ENCODE measurements at regions not wholly inside any gene's neighbourhood (a gene's known extent, or its start where the extent isn't known, plus 50 kb on each side); places are given as distances from the start of the nearest gene placed in this dataset.

- Histone ChIP-seq H3K79me1 (ENCODE audit: low read depth, low read length) (no peaks in the 10 kb centered on the region), H3K23ac (ENCODE audit: low read depth, low read length, poor library complexity) (no peak overlapping the region), H4K8ac (ENCODE audit: low read depth, low read length) (no peak overlapping the region), H4K91ac (ENCODE audit: low read depth, low read length, poor library complexity) (no peak overlapping the region), H3K14ac (ENCODE audit: low read length) (no peak overlapping the region), H3K36me3 (replicated peaks in 1 of 2; ENCODE audit: control insufficient read depth in 2 of 2, insufficient read depth in 2 of 2, low read length in 2 of 2) (no peaks in the 10 kb centered on the region), H2AFZ (ENCODE audit: low read length) (no peak overlapping the region), H3K4me2 (ENCODE audit: insufficient read depth, low read length, poor library complexity, severe bottlenecking) (no peak overlapping the region), H3K4me1 (ENCODE audit: control insufficient read depth in 2 of 2, insufficient read depth in 1 of 2, low read depth in 1 of 2, low read length in 2 of 2) (no peaks in the 10 kb centered on the region), H2BK5ac (ENCODE audit: low read length) (no peak overlapping the region), H3K4ac (ENCODE audit: low read length) (no peak overlapping the region), H2BK15ac (ENCODE audit: low read length) (no peak overlapping the region), H3K4me3 (ENCODE audit: low read length in 2 of 2) (no peak overlapping the region), H3K9me3 (replicated peaks in 1 of 2; ENCODE audit: control insufficient read depth in 2 of 2, insufficient read depth in 1 of 2, low read depth in 1 of 2, low read length in 2 of 2) (peaks cover 0 to 2% of the 10 kb centered on the region in 2 donors), H3K9ac (ENCODE audit: low read depth, low read length, poor library complexity) (no peak overlapping the region), H3K18ac (ENCODE audit: low read length) (no peak overlapping the region), H3K27me3 (ENCODE audit: control insufficient read depth in 3 of 3, insufficient read depth in 3 of 3, low read depth in 1 of 3, low read length in 3 of 3) (no peaks in the 10 kb centered on the region), H2BK120ac (ENCODE audit: low read depth, low read length) (no peak overlapping the region), H2AK5ac (ENCODE audit: low read depth, low read length) (no peak overlapping the region), H3K27ac (replicated peaks; ENCODE audit: low read length) (no peak overlapping the region), H2BK12ac (ENCODE audit: low read length) (no peak overlapping the region)
- DNase-seq (ENCODE audit: low spot score), result no peak
- no CpG with 5 or more reads among the region's 6 CpGs for WGBS, 2 donors (ENCODE audit: extremely low coverage in 2 of 2, insufficient read length in 2 of 2, insufficient replicate concordance in 1 of 2)
Measured at GRCh38 chr1:14090531-14090930, 390.5 kb downstream of the PRDM2 start.

GRCh38 chr1:14094611-14095400, 394.8 kb downstream of the PRDM2 start:
- Histone ChIP-seq H2BK12ac (ENCODE audit: low read length) (no peak overlapping the region), H4K91ac (ENCODE audit: low read depth, low read length, poor library complexity) (no peak overlapping the region), H3K9me3 (replicated peaks in 1 of 2; ENCODE audit: control insufficient read depth in 2 of 2, insufficient read depth in 1 of 2, low read depth in 1 of 2, low read length in 2 of 2) (peaks cover 0 to 2% of the 10 kb centered on the region in 2 donors), H2BK120ac (ENCODE audit: low read depth, low read length) (no peak overlapping the region), H4K8ac (ENCODE audit: low read depth, low read length) (no peak overlapping the region), H3K79me1 (ENCODE audit: low read depth, low read length) (no peaks in the 10 kb centered on the region), H3K18ac (ENCODE audit: low read length) (no peak overlapping the region), H3K27ac (replicated peaks; ENCODE audit: low read length) (no peak overlapping the region), H3K4me3 (ENCODE audit: low read length in 2 of 2) (no peak overlapping the region), H3K4me2 (ENCODE audit: insufficient read depth, low read length, poor library complexity, severe bottlenecking) (no peak overlapping the region), H3K36me3 (replicated peaks in 1 of 2; ENCODE audit: control insufficient read depth in 2 of 2, insufficient read depth in 2 of 2, low read length in 2 of 2) (no peaks in the 10 kb centered on the region), H3K9ac (ENCODE audit: low read depth, low read length, poor library complexity) (no peak overlapping the region), H3K27me3 (ENCODE audit: control insufficient read depth in 3 of 3, insufficient read depth in 3 of 3, low read depth in 1 of 3, low read length in 3 of 3) (no peaks in the 10 kb centered on the region), H2AK5ac (ENCODE audit: low read depth, low read length) (no peak overlapping the region), H2AFZ (ENCODE audit: low read length) (no peak overlapping the region), H3K4ac (ENCODE audit: low read length) (no peak overlapping the region), H2BK5ac (ENCODE audit: low read length) (no peak overlapping the region), H3K14ac (ENCODE audit: low read length) (no peak overlapping the region), H3K4me1 (ENCODE audit: control insufficient read depth in 2 of 2, insufficient read depth in 1 of 2, low read depth in 1 of 2, low read length in 2 of 2) (peaks cover 0 to 7% of the 10 kb centered on the region in 2 donors), H3K23ac (ENCODE audit: low read depth, low read length, poor library complexity) (no peak overlapping the region), H2BK15ac (ENCODE audit: low read length) (no peak overlapping the region)
- no CpG with 5 or more reads among the region's 4 CpGs for WGBS, 2 donors (ENCODE audit: extremely low coverage in 2 of 2, insufficient read length in 2 of 2, insufficient replicate concordance in 1 of 2)
- DNase-seq (ENCODE audit: low spot score), result peak; percentile 3

DNA sequence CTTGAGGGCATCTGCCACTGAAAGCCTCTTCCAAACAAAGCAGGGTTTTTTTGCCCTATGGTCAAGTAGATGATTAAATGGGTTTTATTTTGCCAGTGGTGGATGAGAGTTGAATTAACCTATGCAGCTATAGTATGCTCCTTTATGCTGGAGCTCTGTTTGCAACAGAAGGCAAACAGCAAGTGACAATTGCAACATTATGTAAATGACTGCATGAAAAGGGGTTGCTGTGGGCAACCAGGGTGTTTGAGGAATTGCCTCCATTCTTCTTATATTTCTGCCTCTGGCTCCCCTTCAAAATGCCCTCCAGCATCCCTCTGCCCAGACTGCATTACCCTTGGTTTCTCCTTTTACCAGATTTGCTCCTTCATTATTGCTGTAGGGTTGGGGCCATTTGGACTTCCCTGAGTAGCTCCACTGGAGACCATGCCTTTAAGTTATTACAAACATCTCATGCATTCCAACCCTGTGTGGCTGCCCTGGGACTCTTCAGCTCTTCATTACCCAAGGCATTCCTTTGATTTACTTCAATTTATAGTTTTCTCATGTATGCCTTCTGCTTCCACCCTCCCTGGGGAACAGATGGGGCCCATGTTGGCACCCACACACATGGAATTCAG, 398.4 kb downstream of the PRDM2 start:
- H2AK5ac ChIP-seq (ENCODE audit: low read depth, low read length), result no peak overlapping the region
- no peaks in the 10 kb centered on the region for H3K79me1 ChIP-seq (ENCODE audit: low read depth, low read length)
- no peaks in the 10 kb centered on the region for H3K27me3 ChIP-seq (ENCODE audit: control insufficient read depth in 3 of 3, insufficient read depth in 3 of 3, low read depth in 1 of 3, low read length in 3 of 3)
- no peak overlapping the region for H3K23ac ChIP-seq (ENCODE audit: low read depth, low read length, poor library complexity)
- no peak overlapping the region for H3K18ac ChIP-seq (ENCODE audit: low read length)
- H3K4me3 ChIP-seq (ENCODE audit: low read length in 2 of 2), result no peak overlapping the region
- H2BK5ac ChIP-seq (ENCODE audit: low read length), result no peak overlapping the region
- H2AFZ ChIP-seq (ENCODE audit: low read length), result no peak overlapping the region
- H3K36me3 ChIP-seq (replicated peaks in 1 of 2; ENCODE audit: control insufficient read depth in 2 of 2, insufficient read depth in 2 of 2, low read length in 2 of 2), result no peaks in the 10 kb centered on the region
- H3K27ac ChIP-seq (replicated peaks; ENCODE audit: low read length), result no peak overlapping the region
- H3K9ac ChIP-seq (ENCODE audit: low read depth, low read length, poor library complexity), result no peak overlapping the region
- peaks cover 0 to 7% of the 10 kb centered on the region in 2 donors for H3K4me1 ChIP-seq (ENCODE audit: control insufficient read depth in 2 of 2, insufficient read depth in 1 of 2, low read depth in 1 of 2, low read length in 2 of 2)
- H3K14ac ChIP-seq (ENCODE audit: low read length), result no peak overlapping the region
- H3K4ac ChIP-seq (ENCODE audit: low read length), result no peak overlapping the region
- H3K9me3 ChIP-seq (replicated peaks in 1 of 2; ENCODE audit: control insufficient read depth in 2 of 2, insufficient read depth in 1 of 2, low read depth in 1 of 2, low read length in 2 of 2), result no peaks in the 10 kb centered on the region
- H3K4me2 ChIP-seq (ENCODE audit: insufficient read depth, low read length, poor library complexity, severe bottlenecking), result no peak overlapping the region
- H2BK15ac ChIP-seq (ENCODE audit: low read length), result no peak overlapping the region
- DNase-seq (ENCODE audit: low spot score), result no peak
- no peak overlapping the region for H4K91ac ChIP-seq (ENCODE audit: low read depth, low read length, poor library complexity)
- H4K8ac ChIP-seq (ENCODE audit: low read depth, low read length), result no peak overlapping the region
- no peak overlapping the region for H2BK120ac ChIP-seq (ENCODE audit: low read depth, low read length)
- H2BK12ac ChIP-seq (ENCODE audit: low read length), result no peak overlapping the region

DNA sequence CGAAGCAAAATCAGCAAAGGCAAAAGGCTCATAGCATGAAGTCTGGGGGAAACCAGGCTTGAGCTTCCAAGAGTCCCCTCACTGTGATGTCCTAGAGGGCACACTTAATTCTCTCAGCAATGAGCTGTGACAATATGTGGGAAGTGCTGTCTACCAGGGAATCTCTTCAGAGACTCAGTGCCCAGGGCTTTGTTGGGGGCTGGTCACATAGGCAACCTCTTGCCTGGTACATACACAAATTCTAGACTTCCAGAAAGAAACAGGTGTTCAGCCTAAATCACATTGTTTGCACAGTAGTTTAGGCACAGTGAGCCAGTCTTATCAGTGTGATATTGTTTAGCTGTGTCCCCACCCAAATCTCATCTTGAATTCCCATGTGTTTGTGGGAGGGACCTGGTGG, 400.5 kb downstream of the PRDM2 start:
- Histone ChIP-seq H3K18ac (ENCODE audit: low read length) (no peak overlapping the region), H3K27ac (replicated peaks; ENCODE audit: low read length) (no peak overlapping the region), H2BK15ac (ENCODE audit: low read length) (no peak overlapping the region), H3K4me3 (ENCODE audit: low read length in 2 of 2) (no peak overlapping the region), H2BK5ac (ENCODE audit: low read length) (no peak overlapping the region), H3K36me3 (replicated peaks in 1 of 2; ENCODE audit: control insufficient read depth in 2 of 2, insufficient read depth in 2 of 2, low read length in 2 of 2) (no peaks in the 10 kb centered on the region), H2AFZ (ENCODE audit: low read length) (no peak overlapping the region), H3K9ac (ENCODE audit: low read depth, low read length, poor library complexity) (no peak overlapping the region), H3K4me2 (ENCODE audit: insufficient read depth, low read length, poor library complexity, severe bottlenecking) (no peak overlapping the region), H3K23ac (ENCODE audit: low read depth, low read length, poor library complexity) (no peak overlapping the region), H2BK12ac (ENCODE audit: low read length) (no peak overlapping the region), H3K4ac (ENCODE audit: low read length) (no peak overlapping the region), H4K8ac (ENCODE audit: low read depth, low read length) (no peak overlapping the region), H3K4me1 (ENCODE audit: control insufficient read depth in 2 of 2, insufficient read depth in 1 of 2, low read depth in 1 of 2, low read length in 2 of 2) (peaks cover 0 to 7% of the 10 kb centered on the region in 2 donors), H3K14ac (ENCODE audit: low read length) (no peak overlapping the region), H3K79me1 (ENCODE audit: low read depth, low read length) (no peaks in the 10 kb centered on the region), H2BK120ac (ENCODE audit: low read depth, low read length) (no peak overlapping the region), H3K9me3 (replicated peaks in 1 of 2; ENCODE audit: control insufficient read depth in 2 of 2, insufficient read depth in 1 of 2, low read depth in 1 of 2, low read length in 2 of 2) (no peaks in the 10 kb centered on the region), H2AK5ac (ENCODE audit: low read depth, low read length) (no peak overlapping the region), H4K91ac (ENCODE audit: low read depth, low read length, poor library complexity) (no peak overlapping the region), H3K27me3 (ENCODE audit: control insufficient read depth in 3 of 3, insufficient read depth in 3 of 3, low read depth in 1 of 3, low read length in 3 of 3) (no peaks in the 10 kb centered on the region)
- DNase-seq (ENCODE audit: low spot score), result no peak
- WGBS, 2 donors (ENCODE audit: extremely low coverage in 2 of 2, insufficient read length in 2 of 2, insufficient replicate concordance in 1 of 2), result no CpG with 5 or more reads among the region's 1 CpG
